RWPE1 (cell line): ENCODE measurements at regions not wholly inside any gene's neighbourhood (a gene's known extent, or its start where the extent isn't known, plus 50 kb on each side); places are given as distances from the start of the nearest gene placed in this dataset.

ENCODE experiments used
- CTCF ChIA-PET: fragments of 350-600 bp; sonication (Branson Sonifier 250); formaldehyde crosslinking; extraction: SDS; loops from one replicate; lab custom pipeline; 2021; lab: Yijun Ruan, JAX
- POLR2A ChIA-PET: fragments of 400-600 bp; formaldehyde crosslinking; extraction: SDS; loops from one replicate; lab custom pipeline; 2020; ENCODE audit warnings: antibody characterized with exemption; ENCODE audit not compliant: low non-redundant PET; lab: Yijun Ruan, JAX
- DNase-seq: peaks from one replicate; pipeline ENCODE4 v3.0.0; 2012; ENCODE audit warnings: low spot score
- H3K27ac ChIP-seq: fragments of 450-650 bp; 2 replicates; pipeline ENCODE4 v1.5.1; 2017
- CTCF ChIP-seq: fragments of 450-650 bp; conservative IDR thresholded peaks from 2 replicates; pipeline ENCODE4 v1.5.1; 2017; ENCODE audit warnings: low read depth, mild to moderate bottlenecking

GRCh38 chr3:21888656-21889055 lies 137.6 kb upstream of the ZNF385D start:
- no peak overlapping the region for H3K27ac ChIP-seq
- POLR2A ChIA-PET = no interaction called here
- no peak for TF ChIP-seq CTCF
- no peak for DNase-seq
- CTCF ChIA-PET = no interaction called here

- no peak for DNase-seq
- no peak for TF ChIP-seq CTCF
- ChIA-PET CTCF (no interaction called here), POLR2A (no interaction called here)
- H3K27ac ChIP-seq = no peak overlapping the region
Measured at GRCh38 chr3:21889166-21889565, 138.2 kb upstream of the ZNF385D start.

- CTCF ChIA-PET = no interaction called here
- DNase-seq = no peak
- POLR2A ChIA-PET = no interaction called here
Measured at GRCh38 chr3:21892104-21892503, 141.1 kb upstream of the ZNF385D start.

GRCh38 chr3:21893242-21893641 lies 142.2 kb upstream of the ZNF385D start:
- no peak for DNase-seq
- no peak for TF ChIP-seq CTCF
- ChIA-PET POLR2A (no interaction called here), CTCF (interaction anchor here (0.7 kb wide), 1 partner anchor 9 kb away, joined by 3 read pairs; no protein-coding TSS in a partner anchor)
- no peak overlapping the region for H3K27ac ChIP-seq

More at GRCh38 chr3:21892104-21892503, 141.1 kb upstream of the ZNF385D start:
- no peak for TF ChIP-seq CTCF
- H3K27ac ChIP-seq = no peak overlapping the region

- TF ChIP-seq CTCF = peak; percentile 56
- DNase-seq = peak; percentile 0
- ChIA-PET CTCF (interaction anchor here (1.0 kb wide), 1 partner anchor 1669 kb away, joined by 3 read pairs; no protein-coding TSS in a partner anchor), POLR2A (no interaction called here)
- no peak overlapping the region for H3K27ac ChIP-seq
Measured at GRCh38 chr3:21894459-21895340, 143.7 kb upstream of the ZNF385D start.

GRCh38 chr3:21898316-21898715 lies 147.3 kb upstream of the ZNF385D start:
- CTCF ChIA-PET = no interaction called here

More at GRCh38 chr3:21898316-21898715, 147.3 kb upstream of the ZNF385D start:
- no peak for TF ChIP-seq CTCF
- POLR2A ChIA-PET = no interaction called here
- DNase-seq = no peak
- no peak overlapping the region for H3K27ac ChIP-seq
